ENCODE measurements at regions not wholly inside any gene's neighbourhood (a gene's known extent, or its start where the extent isn't known, plus 50 kb on each side); places are given as distances from the start of the nearest gene placed in this dataset.

DNA sequence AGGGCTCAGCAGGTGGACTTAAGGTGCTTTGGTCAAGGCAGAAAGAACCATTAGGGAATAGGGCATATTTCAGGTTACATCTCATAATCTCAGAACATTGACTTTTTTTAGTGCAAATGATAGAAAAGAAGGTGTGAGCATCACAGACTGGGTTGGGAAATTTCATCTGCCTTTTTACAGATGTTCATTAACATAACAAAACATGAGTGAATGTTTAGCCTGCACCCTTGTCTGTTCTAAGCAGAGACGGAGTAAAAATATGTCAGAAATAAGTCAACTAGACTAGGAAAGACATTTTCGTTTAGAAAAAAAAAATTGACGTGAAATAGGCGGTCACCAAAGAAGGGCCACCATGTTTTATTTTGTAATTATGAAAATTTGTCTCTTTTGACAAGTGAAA lies 127.5 kb upstream of the CDH13 start:
- no peak for TF ChIP-seq ARID2 (CRISPR knock-in tag; IDR thresholded peaks at IDR 0.05; ENCODE audit: borderline replicate concordance)
- no peak for TF ChIP-seq RFXANK (CRISPR knock-in tag; IDR thresholded peaks at IDR 0.05)
- TF ChIP-seq SOX6 (IDR thresholded peaks at IDR 0.05), result no peak
- TF ChIP-seq SOX6 (CRISPR knock-in tag; IDR thresholded peaks at IDR 0.05), result no peak
- TF ChIP-seq, protein P1, sequence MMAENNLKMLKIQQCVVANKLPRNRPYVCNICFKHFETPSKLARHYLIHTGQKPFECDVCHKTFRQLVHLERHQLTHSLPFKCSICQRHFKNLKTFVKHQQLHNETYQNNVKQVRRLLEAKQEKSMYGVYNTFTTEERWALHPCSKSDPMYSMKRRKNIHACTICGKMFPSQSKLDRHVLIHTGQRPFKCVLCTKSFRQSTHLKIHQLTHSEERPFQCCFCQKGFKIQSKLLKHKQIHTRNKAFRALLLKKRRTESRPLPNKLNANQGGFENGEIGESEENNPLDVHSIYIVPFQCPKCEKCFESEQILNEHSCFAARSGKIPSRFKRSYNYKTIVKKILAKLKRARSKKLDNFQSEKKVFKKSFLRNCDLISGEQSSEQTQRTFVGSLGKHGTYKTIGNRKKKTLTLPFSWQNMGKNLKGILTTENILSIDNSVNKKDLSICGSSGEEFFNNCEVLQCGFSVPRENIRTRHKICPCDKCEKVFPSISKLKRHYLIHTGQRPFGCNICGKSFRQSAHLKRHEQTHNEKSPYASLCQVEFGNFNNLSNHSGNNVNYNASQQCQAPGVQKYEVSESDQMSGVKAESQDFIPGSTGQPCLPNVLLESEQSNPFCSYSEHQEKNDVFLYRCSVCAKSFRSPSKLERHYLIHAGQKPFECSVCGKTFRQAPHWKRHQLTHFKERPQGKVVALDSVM (CRISPR knock-in tag; IDR thresholded peaks at IDR 0.05), result no peak
- no peak for TF ChIP-seq ZFYVE20 (CRISPR knock-in tag; IDR thresholded peaks at IDR 0.05; ENCODE audit: borderline replicate concordance, low read depth)
- TF ChIP-seq THAP11 (CRISPR knock-in tag; IDR thresholded peaks at IDR 0.05), result no peak
- no peak for TF ChIP-seq POLR2AphosphoS2 (IDR thresholded peaks at IDR 0.05; ENCODE audit: low read depth, low read length)
- TF ChIP-seq ZNF3 (CRISPR knock-in tag; IDR thresholded peaks at IDR 0.05), result no peak
- no peak for TF ChIP-seq PPARG (CRISPR knock-in tag; conservative IDR thresholded peaks at IDR 0.05)
- no peak for TF ChIP-seq HIVEP1 (CRISPR knock-in tag; IDR thresholded peaks at IDR 0.05)
- TF ChIP-seq, protein P2, sequence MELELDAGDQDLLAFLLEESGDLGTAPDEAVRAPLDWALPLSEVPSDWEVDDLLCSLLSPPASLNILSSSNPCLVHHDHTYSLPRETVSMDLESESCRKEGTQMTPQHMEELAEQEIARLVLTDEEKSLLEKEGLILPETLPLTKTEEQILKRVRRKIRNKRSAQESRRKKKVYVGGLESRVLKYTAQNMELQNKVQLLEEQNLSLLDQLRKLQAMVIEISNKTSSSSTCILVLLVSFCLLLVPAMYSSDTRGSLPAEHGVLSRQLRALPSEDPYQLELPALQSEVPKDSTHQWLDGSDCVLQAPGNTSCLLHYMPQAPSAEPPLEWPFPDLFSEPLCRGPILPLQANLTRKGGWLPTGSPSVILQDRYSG (CRISPR knock-in tag; IDR thresholded peaks at IDR 0.05), result no peak
- intact Hi-C loops (cut with micrococcal nuclease; ENCODE audit: unreplicated experiment), result no loop called here

More for the DNA sequence above, 127.5 kb upstream of the CDH13 start:
- 16% methylated on average over 4 of the region's 4 CpGs for WGBS (ENCODE audit: low lambda C conversion rate)
- no peak for FAIRE-seq
- Histone ChIP-seq H3K27me3 (ENCODE audit: control insufficient read depth in 1 of 2, insufficient read depth in 2 of 2, low read length in 2 of 2) (no peaks in the 10 kb centered on the region), H3K79me2 (ENCODE audit: insufficient read depth, low read length) (no peaks in the 10 kb centered on the region), H3K27ac (ENCODE audit: extremely low read length, insufficient read depth, low read length) (no peak overlapping the region), H2AFZ (ENCODE audit: low read length) (no peak overlapping the region), H3K9me3 (ENCODE audit: low read length) (no peaks in the 10 kb centered on the region), H3K4me2 (ENCODE audit: low read depth, low read length) (no peak overlapping the region), H3K36me3 (replicated peaks in 1 of 2; ENCODE audit: control insufficient read depth in 1 of 2, insufficient read depth in 2 of 2, low read length in 2 of 2) (no peaks in the 10 kb centered on the region), H3K9ac (ENCODE audit: insufficient read depth, low read depth, low read length) (no peak overlapping the region), H3K4me3 (replicated peaks in 1 of 3; ENCODE audit: insufficient read depth in 1 of 3, low read depth in 2 of 3, low read length in 3 of 3) (no peak overlapping the region), H4K20me1 (ENCODE audit: insufficient read depth, low read length) (no peaks in the 10 kb centered on the region), H3K4me1 (ENCODE audit: insufficient read depth, low read length) (no peaks in the 10 kb centered on the region)
- CTCF ChIA-PET (ENCODE audit: low intra/inter-chr PET ratio, low total read pairs), result no interaction called here
- BruUV-seq (replicated peaks), result no TSS peak
- POLR2A ChIA-PET, result no interaction called here
- no peak for DNase-seq (ENCODE audit: low spot score)
- in situ Hi-C loops (cut with HindIII; ENCODE audit: extremely low pct_ligation_motif_present, low pct_unique_long_range_greater_than_20kb), result no loop called here
- ATAC-seq, result no peak
